ENCODE measurements at regions not wholly inside any gene's neighbourhood (a gene's known extent, or its start where the extent isn't known, plus 50 kb on each side); places are given as distances from the start of the nearest gene placed in this dataset.

GRCh38 chr2:12584338-12584737 is 132.4 kb upstream of the TRIB2 start:
- no peak for DNase-seq (ENCODE audit: low read depth in 1 of 2, low spot score in 1 of 2)
- in situ Hi-C loops (cut with HindIII; ENCODE audit: low pct_unique_long_range_greater_than_20kb, low sequenced_read_pairs), result no loop called here
- no peak for TF ChIP-seq JUND (IDR thresholded peaks at IDR 0.05; ENCODE audit: low read depth)

GRCh38 chr2:12585784-12586183 is 131.0 kb upstream of the TRIB2 start:
- no peak for DNase-seq (ENCODE audit: low read depth in 1 of 2, low spot score in 1 of 2)
- TF ChIP-seq JUND (IDR thresholded peaks at IDR 0.05; ENCODE audit: low read depth), result no peak
- in situ Hi-C loops (cut with HindIII; ENCODE audit: low pct_unique_long_range_greater_than_20kb, low sequenced_read_pairs), result no loop called here

- TF ChIP-seq JUND (IDR thresholded peaks at IDR 0.05; ENCODE audit: low read depth), result no peak
- DNase-seq (ENCODE audit: low read depth in 1 of 2, low spot score in 1 of 2), result no peak
- in situ Hi-C loops (cut with HindIII; ENCODE audit: low pct_unique_long_range_greater_than_20kb, low sequenced_read_pairs), result no loop called here
These were observed 129.5 kb upstream of the TRIB2 start for GRCh38 chr2:12587228-12587627.

GRCh38 chr2:12587729-12588522 is 128.8 kb upstream of the TRIB2 start:
- no peak for DNase-seq (ENCODE audit: low read depth in 1 of 2, low spot score in 1 of 2)
- TF ChIP-seq JUND (IDR thresholded peaks at IDR 0.05; ENCODE audit: low read depth), result no peak
- in situ Hi-C loops (cut with HindIII; ENCODE audit: low pct_unique_long_range_greater_than_20kb, low sequenced_read_pairs), result no loop called here

GRCh38 chr2:12588986-12589385 is 127.8 kb upstream of the TRIB2 start:
- no peak for TF ChIP-seq JUND (IDR thresholded peaks at IDR 0.05; ENCODE audit: low read depth)

GRCh38 chr2:12589802-12590320 is 126.9 kb upstream of the TRIB2 start:
- in situ Hi-C loops (cut with HindIII; ENCODE audit: low pct_unique_long_range_greater_than_20kb, low sequenced_read_pairs), result no loop called here
- TF ChIP-seq JUND (IDR thresholded peaks at IDR 0.05; ENCODE audit: low read depth), result no peak
- no peak for DNase-seq (ENCODE audit: low read depth in 1 of 2, low spot score in 1 of 2)

More at GRCh38 chr2:12588986-12589385, 127.8 kb upstream of the TRIB2 start:
- DNase-seq (ENCODE audit: low read depth in 1 of 2, low spot score in 1 of 2), result no peak
- in situ Hi-C loops (cut with HindIII; ENCODE audit: low pct_unique_long_range_greater_than_20kb, low sequenced_read_pairs), result no loop called here

- no peak for DNase-seq (ENCODE audit: low read depth in 1 of 2, low spot score in 1 of 2)
- TF ChIP-seq JUND (IDR thresholded peaks at IDR 0.05; ENCODE audit: low read depth), result no peak
- in situ Hi-C loops (cut with HindIII; ENCODE audit: low pct_unique_long_range_greater_than_20kb, low sequenced_read_pairs), result no loop called here
These were observed 124.4 kb upstream of the TRIB2 start for GRCh38 chr2:12592296-12592695.

GRCh38 chr2:12594590-12594989 is 122.1 kb upstream of the TRIB2 start:
- in situ Hi-C loops (cut with HindIII; ENCODE audit: low pct_unique_long_range_greater_than_20kb, low sequenced_read_pairs), result no loop called here
- TF ChIP-seq JUND (IDR thresholded peaks at IDR 0.05; ENCODE audit: low read depth), result no peak
- no peak for DNase-seq (ENCODE audit: low read depth in 1 of 2, low spot score in 1 of 2)

GRCh38 chr2:12596771-12597170 is 120.0 kb upstream of the TRIB2 start:
- DNase-seq (ENCODE audit: low read depth in 1 of 2, low spot score in 1 of 2), result no peak
- TF ChIP-seq JUND (IDR thresholded peaks at IDR 0.05; ENCODE audit: low read depth), result no peak
- in situ Hi-C loops (cut with HindIII; ENCODE audit: low pct_unique_long_range_greater_than_20kb, low sequenced_read_pairs), result no loop called here

GRCh38 chr2:12597610-12598009 is 119.1 kb upstream of the TRIB2 start:
- TF ChIP-seq JUND (IDR thresholded peaks at IDR 0.05; ENCODE audit: low read depth), result no peak
- DNase-seq (ENCODE audit: low read depth in 1 of 2, low spot score in 1 of 2), result no peak
- in situ Hi-C loops (cut with HindIII; ENCODE audit: low pct_unique_long_range_greater_than_20kb, low sequenced_read_pairs), result no loop called here

- TF ChIP-seq JUND (IDR thresholded peaks at IDR 0.05; ENCODE audit: low read depth), result no peak
- in situ Hi-C loops (cut with HindIII; ENCODE audit: low pct_unique_long_range_greater_than_20kb, low sequenced_read_pairs), result no loop called here
- DNase-seq (ENCODE audit: low read depth in 1 of 2, low spot score in 1 of 2), result no peak
These were observed 114.1 kb upstream of the TRIB2 start for GRCh38 chr2:12602661-12603060.

- in situ Hi-C loops (cut with HindIII; ENCODE audit: low pct_unique_long_range_greater_than_20kb, low sequenced_read_pairs), result no loop called here
- no peak for DNase-seq (ENCODE audit: low read depth in 1 of 2, low spot score in 1 of 2)
These were observed 112.9 kb upstream of the TRIB2 start for GRCh38 chr2:12603781-12604295.

GRCh38 chr2:12604341-12604740 is 112.4 kb upstream of the TRIB2 start:
- in situ Hi-C loops (cut with HindIII; ENCODE audit: low pct_unique_long_range_greater_than_20kb, low sequenced_read_pairs), result no loop called here
- no peak for TF ChIP-seq JUND (IDR thresholded peaks at IDR 0.05; ENCODE audit: low read depth)
- no peak for DNase-seq (ENCODE audit: low read depth in 1 of 2, low spot score in 1 of 2)

More at GRCh38 chr2:12603781-12604295, 112.9 kb upstream of the TRIB2 start:
- no peak for TF ChIP-seq JUND (IDR thresholded peaks at IDR 0.05; ENCODE audit: low read depth)
